Parathyroid adenoma (tissue), 2 donors: ENCODE measurements at regions not wholly inside any gene's neighbourhood (a gene's known extent, or its start where the extent isn't known, plus 50 kb on each side); places are given as distances from the start of the nearest gene placed in this dataset.

Experiments used
- H2AFZ ChIP-seq: fragments of 300-600 bp; sonication (generic); one replicate; pipeline ENCODE4 v1.7.0; 2017; ENCODE audit warnings: antibody characterized with exemption, mild to moderate bottlenecking
- H3K27ac ChIP-seq: fragments of 300-600 bp; sonication (generic); one replicate; pipeline ENCODE4 v1.7.0; 2017
- H3K27me3 ChIP-seq: fragments of 300-600 bp; sonication (generic); one replicate; pipeline ENCODE4 v1.7.0; 2017; ENCODE audit warnings: low read length; ENCODE audit not compliant: control insufficient read depth, insufficient read depth
- H3K36me3 ChIP-seq: fragments of 300-600 bp; sonication (generic); one replicate; pipeline ENCODE4 v1.7.0; 2017; ENCODE audit warnings: low read length; ENCODE audit not compliant: control insufficient read depth, insufficient read depth
- H3K4me1 ChIP-seq: fragments of 300-600 bp; sonication (generic); one replicate; pipeline ENCODE4 v1.7.0; 2017; ENCODE audit warnings: control low read depth
- H3K4me2 ChIP-seq: fragments of 300-600 bp; sonication (generic); one replicate; pipeline ENCODE4 v1.7.0; 2017; ENCODE audit warnings: low read length
- H3K4me3 ChIP-seq: fragments of 300-600 bp; sonication (generic); one replicate; pipeline ENCODE4 v1.7.0; 2017; ENCODE audit warnings: low read depth, low read length
- H3K79me2 ChIP-seq: fragments of 300-600 bp; sonication (generic); one replicate; pipeline ENCODE4 v1.7.0; 2017; ENCODE audit warnings: control low read depth
- H3K9ac ChIP-seq: fragments of 300-600 bp; sonication (generic); one replicate; pipeline ENCODE4 v1.7.0; 2017; ENCODE audit warnings: mild to moderate bottlenecking
- H3K9me3 ChIP-seq: fragments of 300-600 bp; sonication (generic); one replicate; pipeline ENCODE4 v1.7.0; 2017; ENCODE audit warnings: low read length; ENCODE audit not compliant: control insufficient read depth
- TF ChIP-seq, protein P1 (sequence below): fragments of 300-600 bp; sonication (generic); IDR thresholded peaks from one replicate; pipeline ENCODE4 v1.7.0; 2017; ENCODE audit warnings: antibody characterized with exemption, mild to moderate bottlenecking
- donor health status: primary hyperparathyroidism.

GRCh38 chr12:128168273-128168672 is 98.7 kb upstream of the TMEM132C start:
- Histone ChIP-seq H3K4me2 (no peak overlapping the region), H3K9me3 (no peaks in the 10 kb centered on the region), H3K9ac (no peak overlapping the region), H2AFZ (no peak overlapping the region), H3K4me3 (no peak overlapping the region), H3K27ac (no peak overlapping the region), H3K27me3 (peaks cover 6% of the 10 kb centered on the region), H3K36me3 (no peaks in the 10 kb centered on the region), H3K4me1 (peaks cover 7% of the 10 kb centered on the region), H3K79me2 (no peaks in the 10 kb centered on the region)
- TF ChIP-seq, protein P1, sequence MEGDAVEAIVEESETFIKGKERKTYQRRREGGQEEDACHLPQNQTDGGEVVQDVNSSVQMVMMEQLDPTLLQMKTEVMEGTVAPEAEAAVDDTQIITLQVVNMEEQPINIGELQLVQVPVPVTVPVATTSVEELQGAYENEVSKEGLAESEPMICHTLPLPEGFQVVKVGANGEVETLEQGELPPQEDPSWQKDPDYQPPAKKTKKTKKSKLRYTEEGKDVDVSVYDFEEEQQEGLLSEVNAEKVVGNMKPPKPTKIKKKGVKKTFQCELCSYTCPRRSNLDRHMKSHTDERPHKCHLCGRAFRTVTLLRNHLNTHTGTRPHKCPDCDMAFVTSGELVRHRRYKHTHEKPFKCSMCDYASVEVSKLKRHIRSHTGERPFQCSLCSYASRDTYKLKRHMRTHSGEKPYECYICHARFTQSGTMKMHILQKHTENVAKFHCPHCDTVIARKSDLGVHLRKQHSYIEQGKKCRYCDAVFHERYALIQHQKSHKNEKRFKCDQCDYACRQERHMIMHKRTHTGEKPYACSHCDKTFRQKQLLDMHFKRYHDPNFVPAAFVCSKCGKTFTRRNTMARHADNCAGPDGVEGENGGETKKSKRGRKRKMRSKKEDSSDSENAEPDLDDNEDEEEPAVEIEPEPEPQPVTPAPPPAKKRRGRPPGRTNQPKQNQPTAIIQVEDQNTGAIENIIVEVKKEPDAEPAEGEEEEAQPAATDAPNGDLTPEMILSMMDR, result no peak

- no peak overlapping the region for H3K4me2 ChIP-seq
- H3K4me3 ChIP-seq, result no peak overlapping the region
- H2AFZ ChIP-seq, result no peak overlapping the region
- peaks cover 7% of the 10 kb centered on the region for H3K4me1 ChIP-seq
- H3K9ac ChIP-seq, result no peak overlapping the region
- no peaks in the 10 kb centered on the region for H3K36me3 ChIP-seq
- H3K9me3 ChIP-seq, result no peaks in the 10 kb centered on the region
- peaks cover 3% of the 10 kb centered on the region for H3K27me3 ChIP-seq
- H3K27ac ChIP-seq, result no peak overlapping the region
- TF ChIP-seq, protein P1, result no peak
- H3K79me2 ChIP-seq, result no peaks in the 10 kb centered on the region
Observed at GRCh38 chr12:128170181-128170580, 96.8 kb upstream of the TMEM132C start.

GRCh38 chr12:128178565-128178964 is 88.4 kb upstream of the TMEM132C start:
- H3K4me1 ChIP-seq, result no peaks in the 10 kb centered on the region
- H3K4me2 ChIP-seq, result no peak overlapping the region
- no peaks in the 10 kb centered on the region for H3K9me3 ChIP-seq
- no peak overlapping the region for H2AFZ ChIP-seq
- no peak overlapping the region for H3K9ac ChIP-seq
- H3K4me3 ChIP-seq, result no peak overlapping the region
- no peaks in the 10 kb centered on the region for H3K79me2 ChIP-seq
- no peaks in the 10 kb centered on the region for H3K27me3 ChIP-seq
- no peaks in the 10 kb centered on the region for H3K36me3 ChIP-seq
- no peak overlapping the region for H3K27ac ChIP-seq
- TF ChIP-seq, protein P1, result no peak

- H3K9ac ChIP-seq, result no peak overlapping the region
- no peak overlapping the region for H3K4me3 ChIP-seq
- no peaks in the 10 kb centered on the region for H3K9me3 ChIP-seq
- H3K27me3 ChIP-seq, result no peaks in the 10 kb centered on the region
- TF ChIP-seq, protein P1, result no peak
- no peaks in the 10 kb centered on the region for H3K4me1 ChIP-seq
- no peak overlapping the region for H3K27ac ChIP-seq
- no peaks in the 10 kb centered on the region for H3K36me3 ChIP-seq
- no peaks in the 10 kb centered on the region for H3K79me2 ChIP-seq
- H3K4me2 ChIP-seq, result no peak overlapping the region
- no peak overlapping the region for H2AFZ ChIP-seq
Observed at GRCh38 chr12:128178966-128179365, 88.0 kb upstream of the TMEM132C start.

DNA sequence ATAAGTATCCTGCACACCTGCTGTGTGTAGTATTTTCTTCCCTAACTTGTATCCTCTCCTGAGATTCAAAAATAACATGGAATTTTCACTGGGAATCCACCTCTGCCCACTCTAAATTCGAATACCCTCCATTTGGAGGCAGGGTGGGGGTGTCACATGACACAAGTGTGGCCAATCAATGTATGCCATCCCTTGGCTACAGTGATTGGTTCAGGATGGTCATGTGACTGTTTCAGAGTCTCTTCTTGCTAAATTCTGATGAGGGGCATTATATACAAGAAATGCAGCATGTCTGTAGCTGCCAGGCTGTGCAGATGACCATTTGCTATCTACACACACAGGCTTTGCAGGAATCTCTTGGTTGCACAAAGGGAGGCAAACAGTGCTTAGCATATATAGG is 86.8 kb upstream of the TMEM132C start:
- H3K9me3 ChIP-seq, result no peaks in the 10 kb centered on the region
- TF ChIP-seq, protein P1, result no peak
- H3K4me2 ChIP-seq, result no peak overlapping the region
- no peak overlapping the region for H2AFZ ChIP-seq
- H3K9ac ChIP-seq, result no peak overlapping the region
- H3K4me3 ChIP-seq, result no peak overlapping the region
- no peaks in the 10 kb centered on the region for H3K4me1 ChIP-seq
- no peaks in the 10 kb centered on the region for H3K36me3 ChIP-seq
- H3K79me2 ChIP-seq, result no peaks in the 10 kb centered on the region
- no peaks in the 10 kb centered on the region for H3K27me3 ChIP-seq
- H3K27ac ChIP-seq, result no peak overlapping the region
